ENCODE measurements at regions not wholly inside any gene's neighbourhood (a gene's known extent, or its start where the extent isn't known, plus 50 kb on each side); places are given as distances from the start of the nearest gene placed in this dataset.

- Mint-ChIP-seq H3K27ac (no peak overlapping the region), H3K36me3 (ENCODE audit: low read depth) (peaks cover 16% of the 10 kb centered on the region; the same call in 2 of the 3 replicates), H3K4me1 (peaks cover 13% of the 10 kb centered on the region), H3K4me3 (no peak overlapping the region), H3K27me3 (ENCODE audit: insufficient read depth, low read depth, poor library complexity) (peaks cover 2% of the 10 kb centered on the region), H3K9me3 (peaks cover 27% of the 10 kb centered on the region)
- Histone ChIP-seq H3K36me3 (ENCODE audit: insufficient read depth) (no peaks in the 10 kb centered on the region; the same call in 1 of the 2 replicates), H3K27me3 (ENCODE audit: insufficient read depth) (no peaks in the 10 kb centered on the region), H3K4me3 (no peak overlapping the region), H3K9me2 (ENCODE audit: insufficient read depth) (no peaks in the 10 kb centered on the region), H4K20me1 (replicated peaks; ENCODE audit: insufficient read depth) (no peaks in the 10 kb centered on the region), H3K4me1 (ENCODE audit: insufficient read depth) (peaks cover 11% of the 10 kb centered on the region), H3K4me2 (no peak overlapping the region), H2AFZ (no peak overlapping the region), H3F3A (replicated peaks; ENCODE audit: low read depth) (no peaks in the 10 kb centered on the region), H3K27ac (ENCODE audit: low read depth) (no peak overlapping the region), H3K79me2 (replicated peaks; ENCODE audit: insufficient read depth) (no peaks in the 10 kb centered on the region)
- TF ChIP-seq POLR2AphosphoS5 (IDR thresholded peaks at IDR 0.05; ENCODE audit: low read depth) = no peak
- no peak for TF ChIP-seq REST (IDR thresholded peaks at IDR 0.05; ENCODE audit: unreplicated experiment)
- no peak for TF ChIP-seq EZH2phosphoT487 (IDR thresholded peaks at IDR 0.05; ENCODE audit: unreplicated experiment)
- TF ChIP-seq EZH2 (IDR thresholded peaks at IDR 0.05; ENCODE audit: low read depth, unreplicated experiment) = no peak
- no peak for TF ChIP-seq STAT1 (IDR thresholded peaks at IDR 0.05; ENCODE audit: unreplicated experiment)
- TF ChIP-seq ETS1 (IDR thresholded peaks at IDR 0.05) = no peak
- TF ChIP-seq NANOG (IDR thresholded peaks at IDR 0.05; ENCODE audit: borderline replicate concordance) = no peak
- TF ChIP-seq ZNF331 (CRISPR knock-in tag; IDR thresholded peaks at IDR 0.05; ENCODE audit: low read depth) = no peak
- TF ChIP-seq CTCF (conservative IDR thresholded peaks at IDR 0.05; ENCODE audit: low read depth in 2 of 2) = no peak
- DNase-seq (ENCODE audit: low spot score) (no peak), ATAC-seq (no peak)
These were observed 578.7 kb upstream of the ADAMTS16 start for GRCh38 chr5:4561403-4561802.

GRCh38 chr5:4563400-4563799 is 576.7 kb upstream of the ADAMTS16 start:
- H3K9me2 ChIP-seq (ENCODE audit: insufficient read depth) = no peaks in the 10 kb centered on the region
- H3K27ac ChIP-seq (ENCODE audit: low read depth) = no peak overlapping the region
- H3K4me3 Mint-ChIP-seq = no peak overlapping the region
- H3K79me2 ChIP-seq (replicated peaks; ENCODE audit: insufficient read depth) = no peaks in the 10 kb centered on the region
- ATAC-seq (peak; percentile 87), DNase-seq (ENCODE audit: low spot score) (peak; percentile 89)
- no peaks in the 10 kb centered on the region for H3F3A ChIP-seq (replicated peaks; ENCODE audit: low read depth)
- no peak overlapping the region for H2AFZ ChIP-seq
- H3K4me1 Mint-ChIP-seq = no peaks in the 10 kb centered on the region
- no peak overlapping the region for H3K4me3 ChIP-seq
- no peaks in the 10 kb centered on the region; the same call in 1 of the 2 replicates for H3K36me3 ChIP-seq (ENCODE audit: insufficient read depth)
- no peaks in the 10 kb centered on the region for H4K20me1 ChIP-seq (replicated peaks; ENCODE audit: insufficient read depth)
- peaks cover 27% of the 10 kb centered on the region for H3K9me3 Mint-ChIP-seq
- H3K27me3 Mint-ChIP-seq (ENCODE audit: insufficient read depth, low read depth, poor library complexity) = peaks cover 2% of the 10 kb centered on the region
- H3K4me1 ChIP-seq (ENCODE audit: insufficient read depth) = no peaks in the 10 kb centered on the region
- peaks cover 16% of the 10 kb centered on the region; the same call in 2 of the 3 replicates for H3K36me3 Mint-ChIP-seq (ENCODE audit: low read depth)
- TF ChIP-seq CTCF (conservative IDR thresholded peaks at IDR 0.05; ENCODE audit: low read depth in 2 of 2) = peak; percentile 92 to 93
- no peak for TF ChIP-seq ZNF331 (CRISPR knock-in tag; IDR thresholded peaks at IDR 0.05; ENCODE audit: low read depth)
- H3K4me2 ChIP-seq = no peak overlapping the region
- no peaks in the 10 kb centered on the region for H3K27me3 ChIP-seq (ENCODE audit: insufficient read depth)
- H3K27ac Mint-ChIP-seq = no peak overlapping the region

Data from GM23338 (cell line).